ENCODE measurements at regions not wholly inside any gene's neighbourhood (a gene's known extent, or its start where the extent isn't known, plus 50 kb on each side); places are given as distances from the start of the nearest gene placed in this dataset.

- no peaks in the 10 kb centered on the region for H3K23me2 ChIP-seq (ENCODE audit: insufficient read length, low read depth, low read length, poor library complexity, severe bottlenecking)
- no peaks in the 10 kb centered on the region for H3K79me1 ChIP-seq (ENCODE audit: insufficient read depth, low read depth, low read length, poor library complexity, severe bottlenecking)
- no peak overlapping the region for H3K18ac ChIP-seq (ENCODE audit: insufficient read length, low read depth, low read length)
- H2AK5ac ChIP-seq (ENCODE audit: insufficient read length, low read length): no peak overlapping the region
- H3K23ac ChIP-seq (ENCODE audit: insufficient read length, low read depth, low read length): no peak overlapping the region
- no peak overlapping the region for H3K27ac Mint-ChIP-seq
- H2BK5ac ChIP-seq (ENCODE audit: insufficient read length, low read length): no peak overlapping the region
- H4K5ac ChIP-seq (ENCODE audit: insufficient read length, low read depth, low read length): no peak overlapping the region
- H3K9ac ChIP-seq (ENCODE audit: extremely low read depth, insufficient read length, low read length): no peak overlapping the region
- WGBS (ENCODE audit: extremely low coverage, insufficient read length, low lambda C conversion rate): no CpG with 5 or more reads among the region's 6 CpGs
- H3K9me3 Mint-ChIP-seq: peaks cover 0 to 6% of the 10 kb centered on the region in 2 experiments; a peak in 4 of 5 replicates
- H3K56ac ChIP-seq (ENCODE audit: insufficient read length, low read depth, low read length): no peak overlapping the region
- no peak overlapping the region for H4K8ac ChIP-seq (replicated peaks; ENCODE audit: insufficient read length, low read depth, low read length)
- H2BK15ac ChIP-seq (ENCODE audit: low read depth, low read length): no peak overlapping the region
- H2BK120ac ChIP-seq (ENCODE audit: low read depth, low read length, poor library complexity, severe bottlenecking): no peak overlapping the region
- no peak overlapping the region for H2AFZ ChIP-seq (ENCODE audit: low read length)
- H3K4me3 Mint-ChIP-seq: no peak overlapping the region
- H3K4me1 Mint-ChIP-seq: no peaks in the 10 kb centered on the region
- no peak overlapping the region for H3K4ac ChIP-seq (ENCODE audit: low read depth, low read length)
- H3K79me2 ChIP-seq (ENCODE audit: insufficient read depth, low read length): no peaks in the 10 kb centered on the region
- no peak overlapping the region for H3K27ac ChIP-seq (ENCODE audit: insufficient read length, low read depth, low read length)
- TF ChIP-seq CTCF (conservative IDR thresholded peaks at IDR 0.05): no peak
- no peak for DNase-seq
- H3K4me1 ChIP-seq (ENCODE audit: insufficient read depth, low read length): no peaks in the 10 kb centered on the region
- no peak overlapping the region for H3K4me2 ChIP-seq (ENCODE audit: insufficient read depth, insufficient read length, low read length)
- no peak overlapping the region for H2BK12ac ChIP-seq (ENCODE audit: insufficient read length, low read depth, low read length)
- no peak overlapping the region for H4K91ac ChIP-seq (ENCODE audit: insufficient read length, low read depth, low read length)
- H2BK20ac ChIP-seq (ENCODE audit: low read depth, low read length, poor library complexity, severe bottlenecking): no peak overlapping the region
- no peaks in the 10 kb centered on the region for H3K27me3 ChIP-seq (ENCODE audit: insufficient read depth, low read length)
- H3K27me3 Mint-ChIP-seq (ENCODE audit: low read depth): no peaks in the 10 kb centered on the region
- H3K36me3 Mint-ChIP-seq (ENCODE audit: insufficient read depth in 1 of 3, low read depth in 3 of 3): peaks cover 0 to 1% (median 0%) of the 10 kb centered on the region in 3 experiments; a peak in 1 of 7 replicates
- no peak overlapping the region for H3K14ac ChIP-seq (ENCODE audit: insufficient read depth, low read length)
- H3K9me3 ChIP-seq (ENCODE audit: control insufficient read depth, low read depth, low read length): no peaks in the 10 kb centered on the region
- no peak overlapping the region for H3T11ph ChIP-seq (ENCODE audit: low read length)
- H4K20me1 ChIP-seq (ENCODE audit: control insufficient read depth, insufficient read depth, insufficient read length): no peaks in the 10 kb centered on the region
Measured at GRCh38 chr14:62322216-62322615, 560.0 kb downstream of the SNAPC1 start.

All from H9 (cell line).